ENCODE measurements at regions not wholly inside any gene's neighbourhood (a gene's known extent, or its start where the extent isn't known, plus 50 kb on each side); places are given as distances from the start of the nearest gene placed in this dataset.

DNA sequence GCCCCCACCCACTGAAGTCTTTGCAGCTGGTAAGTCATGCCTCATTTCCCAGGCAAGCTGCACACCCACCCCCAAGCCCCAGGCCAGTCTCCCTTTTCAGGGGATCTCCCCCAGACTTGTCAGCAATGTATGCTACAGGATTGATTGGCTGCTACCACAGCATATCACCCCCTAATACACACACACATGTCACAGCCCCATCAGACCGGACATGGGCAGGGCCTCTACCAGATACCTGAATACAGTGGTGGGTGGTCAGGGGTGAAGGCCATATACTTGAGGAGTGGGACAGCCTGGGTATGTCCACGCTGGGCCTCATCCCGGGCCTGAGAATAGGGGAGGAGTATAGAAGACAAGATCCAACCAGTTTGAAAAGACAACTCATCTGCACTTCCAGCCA, 63.4 kb upstream of the ARAP3 start:
- Histone ChIP-seq H3K36me3 (ENCODE audit: insufficient read depth) (no peaks in the 10 kb centered on the region), H2AFZ (no peak overlapping the region), H4K20me1 (replicated peaks; ENCODE audit: insufficient read depth) (peaks cover 7% of the 10 kb centered on the region; the same call in 1 of the 2 replicates), H3K4me3 (no peak overlapping the region), H3K27ac (ENCODE audit: low read depth) (no peak overlapping the region), H3K27me3 (ENCODE audit: insufficient read depth) (0 out of 2 replicates have a peak, but pooled peaks cover 1% of the 10 kb centered on the region), H3F3A (replicated peaks; ENCODE audit: low read depth) (0 out of 2 replicates have a peak, but pooled peaks cover 4% of the 10 kb centered on the region), H3K79me2 (replicated peaks; ENCODE audit: insufficient read depth) (no peaks in the 10 kb centered on the region), H3K4me2 (no peak overlapping the region), H3K4me1 (ENCODE audit: insufficient read depth) (peaks cover 4% of the 10 kb centered on the region; the same call in 1 of the 2 replicates), H3K9me2 (ENCODE audit: insufficient read depth) (no peaks in the 10 kb centered on the region)
- H3K36me3 Mint-ChIP-seq (ENCODE audit: low read depth), result no peaks in the 10 kb centered on the region; the same call in 2 of the 3 replicates
- TF ChIP-seq, protein P1, sequence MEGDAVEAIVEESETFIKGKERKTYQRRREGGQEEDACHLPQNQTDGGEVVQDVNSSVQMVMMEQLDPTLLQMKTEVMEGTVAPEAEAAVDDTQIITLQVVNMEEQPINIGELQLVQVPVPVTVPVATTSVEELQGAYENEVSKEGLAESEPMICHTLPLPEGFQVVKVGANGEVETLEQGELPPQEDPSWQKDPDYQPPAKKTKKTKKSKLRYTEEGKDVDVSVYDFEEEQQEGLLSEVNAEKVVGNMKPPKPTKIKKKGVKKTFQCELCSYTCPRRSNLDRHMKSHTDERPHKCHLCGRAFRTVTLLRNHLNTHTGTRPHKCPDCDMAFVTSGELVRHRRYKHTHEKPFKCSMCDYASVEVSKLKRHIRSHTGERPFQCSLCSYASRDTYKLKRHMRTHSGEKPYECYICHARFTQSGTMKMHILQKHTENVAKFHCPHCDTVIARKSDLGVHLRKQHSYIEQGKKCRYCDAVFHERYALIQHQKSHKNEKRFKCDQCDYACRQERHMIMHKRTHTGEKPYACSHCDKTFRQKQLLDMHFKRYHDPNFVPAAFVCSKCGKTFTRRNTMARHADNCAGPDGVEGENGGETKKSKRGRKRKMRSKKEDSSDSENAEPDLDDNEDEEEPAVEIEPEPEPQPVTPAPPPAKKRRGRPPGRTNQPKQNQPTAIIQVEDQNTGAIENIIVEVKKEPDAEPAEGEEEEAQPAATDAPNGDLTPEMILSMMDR (conservative IDR thresholded peaks at IDR 0.05; ENCODE audit: low read depth in 2 of 2), result no peak
- TF ChIP-seq JUNB (IDR thresholded peaks at IDR 0.05; ENCODE audit: unreplicated experiment) (no peak), CREB1 (CRISPR knock-in tag; IDR thresholded peaks at IDR 0.05; ENCODE audit: low read depth) (no peak), ZNF114 (CRISPR knock-in tag; IDR thresholded peaks at IDR 0.05) (no peak), STAT1 (IDR thresholded peaks at IDR 0.05; ENCODE audit: unreplicated experiment) (no peak), EZH2 (IDR thresholded peaks at IDR 0.05; ENCODE audit: low read depth, unreplicated experiment) (no peak), NANOG (IDR thresholded peaks at IDR 0.05; ENCODE audit: borderline replicate concordance) (no peak), ZNF331 (CRISPR knock-in tag; IDR thresholded peaks at IDR 0.05; ENCODE audit: low read depth) (no peak), POLR2AphosphoS5 (IDR thresholded peaks at IDR 0.05; ENCODE audit: low read depth) (no peak)
- TF ChIP-seq, protein P2, sequence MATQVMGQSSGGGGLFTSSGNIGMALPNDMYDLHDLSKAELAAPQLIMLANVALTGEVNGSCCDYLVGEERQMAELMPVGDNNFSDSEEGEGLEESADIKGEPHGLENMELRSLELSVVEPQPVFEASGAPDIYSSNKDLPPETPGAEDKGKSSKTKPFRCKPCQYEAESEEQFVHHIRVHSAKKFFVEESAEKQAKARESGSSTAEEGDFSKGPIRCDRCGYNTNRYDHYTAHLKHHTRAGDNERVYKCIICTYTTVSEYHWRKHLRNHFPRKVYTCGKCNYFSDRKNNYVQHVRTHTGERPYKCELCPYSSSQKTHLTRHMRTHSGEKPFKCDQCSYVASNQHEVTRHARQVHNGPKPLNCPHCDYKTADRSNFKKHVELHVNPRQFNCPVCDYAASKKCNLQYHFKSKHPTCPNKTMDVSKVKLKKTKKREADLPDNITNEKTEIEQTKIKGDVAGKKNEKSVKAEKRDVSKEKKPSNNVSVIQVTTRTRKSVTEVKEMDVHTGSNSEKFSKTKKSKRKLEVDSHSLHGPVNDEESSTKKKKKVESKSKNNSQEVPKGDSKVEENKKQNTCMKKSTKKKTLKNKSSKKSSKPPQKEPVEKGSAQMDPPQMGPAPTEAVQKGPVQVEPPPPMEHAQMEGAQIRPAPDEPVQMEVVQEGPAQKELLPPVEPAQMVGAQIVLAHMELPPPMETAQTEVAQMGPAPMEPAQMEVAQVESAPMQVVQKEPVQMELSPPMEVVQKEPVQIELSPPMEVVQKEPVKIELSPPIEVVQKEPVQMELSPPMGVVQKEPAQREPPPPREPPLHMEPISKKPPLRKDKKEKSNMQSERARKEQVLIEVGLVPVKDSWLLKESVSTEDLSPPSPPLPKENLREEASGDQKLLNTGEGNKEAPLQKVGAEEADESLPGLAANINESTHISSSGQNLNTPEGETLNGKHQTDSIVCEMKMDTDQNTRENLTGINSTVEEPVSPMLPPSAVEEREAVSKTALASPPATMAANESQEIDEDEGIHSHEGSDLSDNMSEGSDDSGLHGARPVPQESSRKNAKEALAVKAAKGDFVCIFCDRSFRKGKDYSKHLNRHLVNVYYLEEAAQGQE (IDR thresholded peaks at IDR 0.05; ENCODE audit: unreplicated experiment), result no peak
- TF ChIP-seq, protein P3, sequence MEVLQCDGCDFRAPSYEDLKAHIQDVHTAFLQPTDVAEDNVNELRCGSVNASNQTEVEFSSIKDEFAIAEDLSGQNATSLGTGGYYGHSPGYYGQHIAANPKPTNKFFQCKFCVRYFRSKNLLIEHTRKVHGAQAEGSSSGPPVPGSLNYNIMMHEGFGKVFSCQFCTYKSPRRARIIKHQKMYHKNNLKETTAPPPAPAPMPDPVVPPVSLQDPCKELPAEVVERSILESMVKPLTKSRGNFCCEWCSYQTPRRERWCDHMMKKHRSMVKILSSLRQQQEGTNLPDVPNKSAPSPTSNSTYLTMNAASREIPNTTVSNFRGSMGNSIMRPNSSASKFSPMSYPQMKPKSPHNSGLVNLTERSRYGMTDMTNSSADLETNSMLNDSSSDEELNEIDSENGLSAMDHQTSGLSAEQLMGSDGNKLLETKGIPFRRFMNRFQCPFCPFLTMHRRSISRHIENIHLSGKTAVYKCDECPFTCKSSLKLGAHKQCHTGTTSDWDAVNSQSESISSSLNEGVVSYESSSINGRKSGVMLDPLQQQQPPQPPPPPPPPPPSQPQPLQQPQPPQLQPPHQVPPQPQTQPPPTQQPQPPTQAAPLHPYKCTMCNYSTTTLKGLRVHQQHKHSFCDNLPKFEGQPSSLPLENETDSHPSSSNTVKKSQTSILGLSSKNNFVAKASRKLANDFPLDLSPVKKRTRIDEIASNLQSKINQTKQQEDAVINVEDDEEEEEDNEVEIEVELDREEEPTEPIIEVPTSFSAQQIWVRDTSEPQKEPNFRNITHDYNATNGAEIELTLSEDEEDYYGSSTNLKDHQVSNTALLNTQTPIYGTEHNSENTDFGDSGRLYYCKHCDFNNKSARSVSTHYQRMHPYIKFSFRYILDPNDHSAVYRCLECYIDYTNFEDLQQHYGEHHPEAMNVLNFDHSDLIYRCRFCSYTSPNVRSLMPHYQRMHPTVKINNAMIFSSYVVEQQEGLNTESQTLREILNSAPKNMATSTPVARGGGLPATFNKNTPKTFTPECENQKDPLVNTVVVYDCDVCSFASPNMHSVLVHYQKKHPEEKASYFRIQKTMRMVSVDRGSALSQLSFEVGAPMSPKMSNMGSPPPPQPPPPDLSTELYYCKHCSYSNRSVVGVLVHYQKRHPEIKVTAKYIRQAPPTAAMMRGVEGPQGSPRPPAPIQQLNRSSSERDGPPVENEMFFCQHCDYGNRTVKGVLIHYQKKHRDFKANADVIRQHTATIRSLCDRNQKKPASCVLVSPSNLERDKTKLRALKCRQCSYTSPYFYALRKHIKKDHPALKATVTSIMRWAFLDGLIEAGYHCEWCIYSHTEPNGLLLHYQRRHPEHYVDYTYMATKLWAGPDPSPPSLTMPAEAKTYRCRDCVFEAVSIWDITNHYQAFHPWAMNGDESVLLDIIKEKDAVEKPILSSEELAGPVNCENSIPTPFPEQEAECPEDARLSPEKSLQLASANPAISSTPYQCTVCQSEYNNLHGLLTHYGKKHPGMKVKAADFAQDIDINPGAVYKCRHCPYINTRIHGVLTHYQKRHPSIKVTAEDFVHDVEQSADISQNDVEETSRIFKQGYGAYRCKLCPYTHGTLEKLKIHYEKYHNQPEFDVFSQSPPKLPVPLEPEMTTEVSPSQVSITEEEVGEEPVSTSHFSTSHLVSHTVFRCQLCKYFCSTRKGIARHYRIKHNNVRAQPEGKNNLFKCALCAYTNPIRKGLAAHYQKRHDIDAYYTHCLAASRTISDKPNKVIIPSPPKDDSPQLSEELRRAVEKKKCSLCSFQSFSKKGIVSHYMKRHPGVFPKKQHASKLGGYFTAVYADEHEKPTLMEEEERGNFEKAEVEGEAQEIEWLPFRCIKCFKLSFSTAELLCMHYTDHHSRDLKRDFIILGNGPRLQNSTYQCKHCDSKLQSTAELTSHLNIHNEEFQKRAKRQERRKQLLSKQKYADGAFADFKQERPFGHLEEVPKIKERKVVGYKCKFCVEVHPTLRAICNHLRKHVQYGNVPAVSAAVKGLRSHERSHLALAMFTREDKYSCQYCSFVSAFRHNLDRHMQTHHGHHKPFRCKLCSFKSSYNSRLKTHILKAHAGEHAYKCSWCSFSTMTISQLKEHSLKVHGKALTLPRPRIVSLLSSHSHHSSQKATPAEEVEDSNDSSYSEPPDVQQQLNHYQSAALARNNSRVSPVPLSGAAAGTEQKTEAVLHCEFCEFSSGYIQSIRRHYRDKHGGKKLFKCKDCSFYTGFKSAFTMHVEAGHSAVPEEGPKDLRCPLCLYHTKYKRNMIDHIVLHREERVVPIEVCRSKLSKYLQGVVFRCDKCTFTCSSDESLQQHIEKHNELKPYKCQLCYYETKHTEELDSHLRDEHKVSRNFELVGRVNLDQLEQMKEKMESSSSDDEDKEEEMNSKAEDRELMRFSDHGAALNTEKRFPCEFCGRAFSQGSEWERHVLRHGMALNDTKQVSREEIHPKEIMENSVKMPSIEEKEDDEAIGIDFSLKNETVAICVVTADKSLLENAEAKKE (CRISPR knock-in tag; IDR thresholded peaks at IDR 0.05), result no peak
- peaks cover 22% of the 10 kb centered on the region for H3K27me3 Mint-ChIP-seq (ENCODE audit: insufficient read depth, low read depth, poor library complexity)
- H3K27ac Mint-ChIP-seq, result no peak overlapping the region
- no peak for DNase-seq (ENCODE audit: low spot score)
- no peaks in the 10 kb centered on the region; the same call in 2 of the 3 replicates for H3K9me3 Mint-ChIP-seq
- ATAC-seq, result no peak
- peaks cover 42% of the 10 kb centered on the region for H3K4me1 Mint-ChIP-seq
- no peak overlapping the region for H3K4me3 Mint-ChIP-seq

Measured in GM23338 (cell line).